ENCODE measurements at regions not wholly inside any gene's neighbourhood (a gene's known extent, or its start where the extent isn't known, plus 50 kb on each side); places are given as distances from the start of the nearest gene placed in this dataset.
"Not testable (repeated sequence)": the region's sequence is repeated elsewhere in the genome, so short reads cannot be mapped to it uniquely, and the experiment has no call there.

GRCh38 chr2:236997069-236997715, 88.5 kb upstream of the COPS8 start:
- DNase-seq (ENCODE audit: insufficient read length, low spot score) (no peak), FAIRE-seq (no peak)
- no peak for TF ChIP-seq POLR2A (IDR thresholded peaks at IDR 0.05; ENCODE audit: low read depth, low read length)

GRCh38 chr2:236998236-236998635, 87.5 kb upstream of the COPS8 start:
- no peak for DNase-seq (ENCODE audit: insufficient read length, low spot score)
- no peak for TF ChIP-seq POLR2A (IDR thresholded peaks at IDR 0.05; ENCODE audit: low read depth, low read length)
- no peak for FAIRE-seq

GRCh38 chr2:236998758-236999157, 86.9 kb upstream of the COPS8 start:
- TF ChIP-seq POLR2A (IDR thresholded peaks at IDR 0.05; ENCODE audit: low read depth, low read length): no peak
- DNase-seq (ENCODE audit: insufficient read length, low spot score) (no peak), FAIRE-seq (no peak)

- no peak for DNase-seq (ENCODE audit: insufficient read length, low spot score)
- no peak for FAIRE-seq
- no peak for TF ChIP-seq POLR2A (IDR thresholded peaks at IDR 0.05; ENCODE audit: low read depth, low read length)
Measured at GRCh38 chr2:237000481-237000880, 85.2 kb upstream of the COPS8 start.

GRCh38 chr2:237005341-237005740, 80.3 kb upstream of the COPS8 start:
- FAIRE-seq; DNase-seq (ENCODE audit: insufficient read length, low spot score): not testable (repeated sequence)

- no peak for TF ChIP-seq POLR2A (IDR thresholded peaks at IDR 0.05; ENCODE audit: low read depth, low read length)
- DNase-seq (ENCODE audit: insufficient read length, low spot score) (no peak), FAIRE-seq (no peak)
Measured at GRCh38 chr2:237011206-237011795, 74.4 kb upstream of the COPS8 start.

GRCh38 chr2:237012004-237012403, 73.7 kb upstream of the COPS8 start:
- DNase-seq (ENCODE audit: insufficient read length, low spot score) (no peak), FAIRE-seq (no peak)
- TF ChIP-seq POLR2A (IDR thresholded peaks at IDR 0.05; ENCODE audit: low read depth, low read length): no peak

- FAIRE-seq: no peak
- no peak for DNase-seq (ENCODE audit: insufficient read length, low spot score)
- no peak for TF ChIP-seq POLR2A (IDR thresholded peaks at IDR 0.05; ENCODE audit: low read depth, low read length)
Measured at GRCh38 chr2:237012577-237013267, 73.0 kb upstream of the COPS8 start.

GRCh38 chr2:237016121-237016915, 69.4 kb upstream of the COPS8 start:
- no peak for DNase-seq (ENCODE audit: insufficient read length, low spot score)
- no peak for TF ChIP-seq POLR2A (IDR thresholded peaks at IDR 0.05; ENCODE audit: low read depth, low read length)
- FAIRE-seq: no peak

GRCh38 chr2:237020090-237020489, 65.6 kb upstream of the COPS8 start:
- FAIRE-seq: no peak
- no peak for DNase-seq (ENCODE audit: insufficient read length, low spot score)
- TF ChIP-seq POLR2A (IDR thresholded peaks at IDR 0.05; ENCODE audit: low read depth, low read length): no peak

- no peak for DNase-seq (ENCODE audit: insufficient read length, low spot score)
- TF ChIP-seq POLR2A (IDR thresholded peaks at IDR 0.05; ENCODE audit: low read depth, low read length): no peak
- FAIRE-seq: no peak
Measured at GRCh38 chr2:237022533-237022932, 63.2 kb upstream of the COPS8 start.

- FAIRE-seq: no peak
- no peak for DNase-seq (ENCODE audit: insufficient read length, low spot score)
- TF ChIP-seq POLR2A (IDR thresholded peaks at IDR 0.05; ENCODE audit: low read depth, low read length): no peak
Measured at GRCh38 chr2:237024255-237024654, 61.4 kb upstream of the COPS8 start.

GRCh38 chr2:237025090-237025865, 60.4 kb upstream of the COPS8 start:
- FAIRE-seq (no peak), DNase-seq (ENCODE audit: insufficient read length, low spot score) (peak; percentile 39)
- TF ChIP-seq POLR2A (IDR thresholded peaks at IDR 0.05; ENCODE audit: low read depth, low read length): no peak
